CD4-positive, alpha-beta T cell treated with Interleukin-21 for 1 hour (primary cell): ENCODE measurements at regions not wholly inside any gene's neighbourhood (a gene's known extent, or its start where the extent isn't known, plus 50 kb on each side); places are given as distances from the start of the nearest gene placed in this dataset.

Experiments
- DNase-seq: peaks from one replicate; pipeline ENCODE4 v3.0.0-alpha.2; 2020

- DNase-seq, result no peak
These were observed 143.1 kb upstream of the PELI1 start for GRCh38 chr2:64287202-64287740.

- no peak for DNase-seq
These were observed 144.3 kb upstream of the PELI1 start for GRCh38 chr2:64288321-64289193.

GRCh38 chr2:64289251-64289650 is 145.0 kb upstream of the PELI1 start:
- no peak for DNase-seq

- DNase-seq, result no peak
These were observed 145.5 kb upstream of the PELI1 start for GRCh38 chr2:64289737-64290136.

GRCh38 chr2:64291181-64291580 is 147.0 kb upstream of the PELI1 start:
- no peak for DNase-seq

- DNase-seq, result no peak
These were observed 151.3 kb upstream of the PELI1 start for GRCh38 chr2:64295326-64296139.

- no peak for DNase-seq
These were observed 151.9 kb upstream of the PELI1 start for GRCh38 chr2:64296140-64296480.

- no peak for DNase-seq
These were observed 152.6 kb upstream of the PELI1 start for GRCh38 chr2:64296695-64297346.

- no peak for DNase-seq
These were observed 153.9 kb upstream of the PELI1 start for GRCh38 chr2:64298161-64298560.

GRCh38 chr2:64300066-64300465 is 153.9 kb upstream of the LGALSL start:
- DNase-seq, result no peak

- no peak for DNase-seq
These were observed 150.7 kb upstream of the LGALSL start for GRCh38 chr2:64303250-64303649.

GRCh38 chr2:64307421-64307820 is 146.5 kb upstream of the LGALSL start:
- DNase-seq, result no peak

- DNase-seq, result no peak
These were observed 142.6 kb upstream of the LGALSL start for GRCh38 chr2:64311191-64311910.

- DNase-seq, result no peak
These were observed 141.9 kb upstream of the LGALSL start for GRCh38 chr2:64311948-64312621.

GRCh38 chr2:64312622-64313397 is 141.2 kb upstream of the LGALSL start:
- no peak for DNase-seq

GRCh38 chr2:64313398-64313723 is 140.6 kb upstream of the LGALSL start:
- no peak for DNase-seq

GRCh38 chr2:64315291-64315960 is 138.5 kb upstream of the LGALSL start:
- DNase-seq, result no peak

GRCh38 chr2:64317707-64318475 is 136.1 kb upstream of the LGALSL start:
- no peak for DNase-seq

GRCh38 chr2:64318476-64318748 is 135.6 kb upstream of the LGALSL start:
- no peak for DNase-seq

GRCh38 chr2:64319896-64320295 is 134.1 kb upstream of the LGALSL start:
- DNase-seq, result no peak
